ENCODE measurements at regions not wholly inside any gene's neighbourhood (a gene's known extent, or its start where the extent isn't known, plus 50 kb on each side); places are given as distances from the start of the nearest gene placed in this dataset.

GRCh38 chr3:127354761-127355160 is 66.9 kb upstream of the PRR20G start:
- Mint-ChIP-seq H3K27me3 (peaks cover 10 to 21% of the 10 kb centered on the region in 2 donors), H3K4me1 (no peaks in the 10 kb centered on the region), H3K9me3 (peaks cover 10 to 19% of the 10 kb centered on the region in 2 donors), H3K4me3 (no peak overlapping the region), H3K36me3 (no peaks in the 10 kb centered on the region), H3K27ac (no peak overlapping the region)
- ATAC-seq (replicated peaks) = no peak
- DNase-seq = no peak

- Mint-ChIP-seq H3K4me1 (no peaks in the 10 kb centered on the region), H3K36me3 (no peaks in the 10 kb centered on the region), H3K27me3 (peaks cover 10 to 23% of the 10 kb centered on the region in 2 donors), H3K9me3 (peaks cover 10 to 17% of the 10 kb centered on the region in 2 donors), H3K27ac (no peak overlapping the region), H3K4me3 (no peak overlapping the region)
- DNase-seq (no peak), ATAC-seq (replicated peaks) (no peak)
These were observed 64.8 kb upstream of the PRR20G start for GRCh38 chr3:127352612-127353011.

GRCh38 chr3:127351775-127352350 is 64.0 kb upstream of the PRR20G start:
- no peak for ATAC-seq (replicated peaks)
- DNase-seq = no peak
- Mint-ChIP-seq H3K9me3 (peaks cover 5 to 13% of the 10 kb centered on the region in 2 donors), H3K4me1 (no peaks in the 10 kb centered on the region), H3K27me3 (peaks cover 12 to 25% of the 10 kb centered on the region in 2 donors), H3K36me3 (no peaks in the 10 kb centered on the region), H3K27ac (no peak overlapping the region), H3K4me3 (no peak overlapping the region)

- Mint-ChIP-seq H3K36me3 (no peaks in the 10 kb centered on the region), H3K4me3 (no peak overlapping the region), H3K9me3 (peaks cover 8 to 13% of the 10 kb centered on the region in 2 donors), H3K4me1 (no peaks in the 10 kb centered on the region), H3K27me3 (peaks cover 16 to 30% of the 10 kb centered on the region in 2 donors), H3K27ac (no peak overlapping the region)
- ATAC-seq (replicated peaks) (no peak), DNase-seq (no peak)
These were observed 63.5 kb upstream of the PRR20G start for GRCh38 chr3:127351321-127351720.

- H3K27ac Mint-ChIP-seq = no peak overlapping the region
- DNase-seq = no peak
- peaks cover 20 to 36% of the 10 kb centered on the region in 2 donors for H3K27me3 Mint-ChIP-seq
- H3K4me1 Mint-ChIP-seq = no peaks in the 10 kb centered on the region
- no peak for ATAC-seq (replicated peaks)
- peaks cover 5 to 7% of the 10 kb centered on the region in 2 donors for H3K9me3 Mint-ChIP-seq
- H3K36me3 Mint-ChIP-seq = no peaks in the 10 kb centered on the region
- H3K4me3 Mint-ChIP-seq = no peak overlapping the region
These were observed 62.6 kb upstream of the PRR20G start for GRCh38 chr3:127350172-127351050.

GRCh38 chr3:127349501-127350171 is 61.8 kb upstream of the PRR20G start:
- DNase-seq (no peak), ATAC-seq (replicated peaks) (no peak)
- H3K9me3 Mint-ChIP-seq = peaks cover 3 to 5% of the 10 kb centered on the region in 2 donors
- H3K36me3 Mint-ChIP-seq = no peaks in the 10 kb centered on the region
- peaks cover 20 to 36% of the 10 kb centered on the region in 2 donors for H3K27me3 Mint-ChIP-seq
- no peak overlapping the region for H3K4me3 Mint-ChIP-seq
- no peak overlapping the region for H3K27ac Mint-ChIP-seq
- H3K4me1 Mint-ChIP-seq = no peaks in the 10 kb centered on the region

GRCh38 chr3:127342735-127343134 is 54.9 kb upstream of the PRR20G start:
- Mint-ChIP-seq H3K27me3 (peaks cover 41% of the 10 kb centered on the region in 2 donors), H3K4me3 (no peak overlapping the region), H3K27ac (no peak overlapping the region), H3K9me3 (peaks cover 10 to 13% of the 10 kb centered on the region in 2 donors), H3K36me3 (no peaks in the 10 kb centered on the region), H3K4me1 (no peaks in the 10 kb centered on the region)
- DNase-seq = no peak
- ATAC-seq (replicated peaks) = no peak

GRCh38 chr3:127339928-127340861 is 52.3 kb upstream of the PRR20G start:
- Mint-ChIP-seq H3K4me3 (no peak overlapping the region), H3K36me3 (no peaks in the 10 kb centered on the region), H3K9me3 (peaks cover 6 to 8% of the 10 kb centered on the region in 2 donors), H3K27me3 (peaks cover 33 to 40% of the 10 kb centered on the region in 2 donors), H3K27ac (no peak overlapping the region), H3K4me1 (no peaks in the 10 kb centered on the region)
- ATAC-seq (replicated peaks) (no peak), DNase-seq (no peak)

GRCh38 chr3:127339016-127339415 is 51.2 kb upstream of the PRR20G start:
- ATAC-seq (replicated peaks) = no peak
- Mint-ChIP-seq H3K27ac (no peak overlapping the region), H3K36me3 (no peaks in the 10 kb centered on the region), H3K4me1 (no peaks in the 10 kb centered on the region), H3K9me3 (peaks cover 8 to 9% of the 10 kb centered on the region in 2 donors), H3K27me3 (peaks cover 33 to 40% of the 10 kb centered on the region in 2 donors), H3K4me3 (no peak overlapping the region)
- DNase-seq = no peak

- Mint-ChIP-seq H3K27me3 (peaks cover 33 to 40% of the 10 kb centered on the region in 2 donors), H3K36me3 (no peaks in the 10 kb centered on the region), H3K4me1 (no peaks in the 10 kb centered on the region), H3K9me3 (peaks cover 8 to 9% of the 10 kb centered on the region in 2 donors), H3K27ac (no peak overlapping the region), H3K4me3 (no peak overlapping the region)
- ATAC-seq (replicated peaks) (no peak), DNase-seq (no peak)
These were observed 50.2 kb upstream of the PRR20G start for GRCh38 chr3:127337911-127338531.
